NCI-H2029 (cell line): ENCODE measurements at regions not wholly inside any gene's neighbourhood (a gene's known extent, or its start where the extent isn't known, plus 50 kb on each side); places are given as distances from the start of the nearest gene placed in this dataset.
"Not testable (repeated sequence)": the region's sequence is repeated elsewhere in the genome, so short reads cannot be mapped to it uniquely, and the experiment has no call there.

Experiments used
- DNase-seq: peaks from one replicate; lab custom pipeline; 2025; lab: John Stamatoyannopoulos, UW

- no peak for DNase-seq
Measured at GRCh38 chr2:65605058-65605742, 172.8 kb upstream of the SPRED2 start.

- no peak for DNase-seq
Measured at GRCh38 chr2:65604246-65604645, 171.8 kb upstream of the SPRED2 start.

DNA sequence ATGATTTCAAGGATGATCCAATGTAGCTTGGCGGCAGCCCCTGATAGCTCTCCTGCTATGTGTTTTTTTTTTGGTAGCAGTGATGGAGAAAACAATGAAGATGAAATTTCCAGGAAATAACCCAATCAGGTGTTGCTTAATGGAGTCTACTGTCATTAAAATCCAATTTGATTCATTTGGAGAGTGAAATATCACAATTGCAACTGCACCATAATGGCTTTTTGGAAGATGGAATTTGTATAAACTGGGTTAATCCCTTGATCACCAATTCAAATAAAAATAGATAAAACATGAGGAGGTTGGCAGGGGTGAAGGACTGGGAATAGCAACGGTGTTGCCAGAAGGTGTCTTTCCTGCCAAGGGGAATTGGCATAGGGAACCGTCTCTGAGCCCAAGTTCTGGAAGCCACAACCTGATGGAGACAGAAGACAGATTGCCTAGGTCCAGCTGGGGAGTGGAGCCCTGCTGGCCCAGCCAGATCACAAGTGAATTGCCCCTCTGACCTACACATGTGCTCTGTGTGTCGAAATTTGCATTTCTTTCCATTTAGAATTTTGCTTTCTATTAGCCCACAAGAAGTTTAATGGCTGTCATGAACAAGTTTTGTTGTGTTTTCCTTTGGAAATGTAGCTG, 170.3 kb upstream of the SPRED2 start:
- DNase-seq = no peak

DNA sequence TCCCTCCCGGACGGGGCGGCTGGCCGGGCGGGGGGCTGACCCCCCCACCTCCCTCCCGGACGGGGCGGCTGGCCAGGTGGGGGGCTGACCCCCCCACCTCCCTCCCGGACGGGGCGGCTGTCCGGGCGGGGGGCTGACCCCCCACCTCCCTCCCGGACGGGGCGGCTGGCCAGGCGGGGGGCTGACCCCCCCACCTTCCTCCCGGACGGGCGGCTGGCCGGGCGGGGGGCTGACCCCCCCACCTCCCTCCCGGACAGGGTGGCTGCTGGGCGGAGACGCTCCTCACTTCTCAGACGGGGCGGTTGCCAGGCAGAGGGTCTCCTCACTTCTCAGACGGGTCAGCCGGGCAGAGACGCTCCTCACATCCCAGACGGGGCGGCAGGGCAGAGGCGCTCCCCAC, 168.5 kb upstream of the SPRED2 start:
- DNase-seq = not testable (repeated sequence)

- DNase-seq = not testable (repeated sequence)
Measured at GRCh38 chr2:65600351-65600750, 168.0 kb upstream of the SPRED2 start.

- DNase-seq = no peak
Measured at GRCh38 chr2:65599693-65600092, 167.3 kb upstream of the SPRED2 start.

GRCh38 chr2:65598996-65599395, 166.6 kb upstream of the SPRED2 start:
- no peak for DNase-seq

DNA sequence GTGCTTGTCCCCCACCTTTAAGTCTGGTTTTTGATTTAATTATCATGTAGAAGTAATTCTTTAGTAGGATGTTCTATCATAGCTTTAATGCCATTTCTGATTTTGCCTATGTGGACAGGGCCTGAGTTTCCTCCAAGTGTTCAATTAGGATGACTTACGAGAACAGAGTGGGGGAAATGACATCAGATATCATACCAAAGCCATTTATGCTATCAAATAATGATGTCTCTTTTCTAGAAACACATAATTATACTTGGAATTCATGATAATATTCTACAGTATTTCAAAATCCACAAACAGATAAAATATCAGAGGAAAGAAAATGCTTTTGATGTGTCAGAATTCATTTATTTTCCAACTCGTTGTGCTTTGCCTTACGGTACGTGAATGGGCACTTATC, 165.9 kb upstream of the SPRED2 start:
- DNase-seq = no peak

DNA sequence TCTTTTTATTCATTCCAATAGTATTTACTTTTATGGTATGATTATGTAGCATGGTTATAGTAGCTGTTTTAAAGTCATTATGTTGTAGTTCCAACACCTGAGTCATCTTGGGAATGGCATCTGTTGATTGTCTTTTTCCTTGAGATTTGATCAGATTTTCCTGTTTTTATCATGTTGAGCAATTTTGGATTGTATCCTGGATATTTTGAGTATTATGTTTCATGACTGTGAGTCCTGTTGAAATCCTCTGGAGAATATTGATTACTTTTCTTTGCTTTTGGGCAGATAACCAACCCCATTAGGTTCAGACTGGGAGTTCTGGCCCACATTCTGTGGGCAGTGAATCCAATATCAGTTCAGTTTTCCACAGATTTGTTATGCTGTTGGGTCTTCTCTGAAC, 163.2 kb upstream of the SPRED2 start:
- DNase-seq = no peak

DNA sequence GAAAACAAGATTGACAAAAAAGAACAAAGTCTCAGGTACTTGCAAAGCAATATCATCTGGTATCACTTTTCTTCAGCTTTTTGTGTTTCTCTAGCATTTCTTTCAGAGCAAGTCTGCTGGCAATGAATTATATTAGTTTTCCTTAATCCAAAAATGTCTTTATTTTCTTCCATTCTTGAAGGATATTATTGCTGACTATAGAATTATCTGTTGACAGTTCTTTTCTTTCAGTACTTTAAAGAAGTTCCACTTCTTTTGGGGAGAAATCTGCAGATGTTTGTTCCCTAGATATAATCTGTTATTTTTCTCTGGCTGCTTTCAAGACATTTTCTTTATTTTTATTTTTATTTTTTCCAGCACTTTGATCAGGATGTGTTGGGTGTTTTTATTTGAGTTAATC, 161.8 kb upstream of the SPRED2 start:
- DNase-seq = no peak

DNA sequence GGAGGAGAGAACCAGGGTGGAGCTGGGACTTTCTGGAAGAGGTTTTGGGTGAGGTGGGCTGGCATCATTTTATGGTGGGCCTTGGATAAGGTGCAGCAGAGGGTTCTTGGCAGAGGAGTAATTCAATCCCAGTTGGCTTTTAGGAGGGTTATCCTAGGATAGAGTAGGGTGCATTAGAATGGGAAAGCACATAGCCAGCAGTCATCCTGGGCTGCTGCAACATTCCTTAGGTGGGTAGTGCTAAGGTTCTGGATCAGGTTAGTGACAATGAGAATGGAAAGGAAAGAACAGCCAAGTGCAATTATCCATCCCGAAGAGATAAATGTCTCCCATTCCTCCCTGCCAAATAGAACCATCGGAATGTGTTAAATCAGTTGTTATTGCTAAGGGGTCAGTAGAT, 157.3 kb upstream of the SPRED2 start:
- no peak for DNase-seq

DNA sequence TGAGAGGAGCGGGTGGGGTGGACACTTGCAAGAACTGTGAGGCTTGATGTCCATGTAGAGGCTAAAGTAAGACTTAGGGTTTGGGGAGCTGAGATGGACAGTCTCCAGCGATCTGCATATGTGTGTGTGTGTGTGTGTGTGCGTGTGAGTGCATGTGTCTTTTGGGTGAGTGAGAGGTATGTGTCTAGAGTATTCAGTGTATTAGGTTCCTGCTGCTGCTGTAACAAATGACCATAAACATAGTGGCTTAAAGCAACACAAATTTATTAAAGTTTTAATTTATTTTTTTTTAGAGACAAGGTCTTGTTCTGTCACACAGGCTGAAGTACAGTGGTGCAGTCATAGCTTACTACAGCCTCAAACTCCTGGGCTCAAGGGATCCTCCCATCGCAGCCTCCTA, 155.4 kb upstream of the SPRED2 start:
- no peak for DNase-seq

- no peak for DNase-seq
Measured at GRCh38 chr2:65586516-65586915, 154.1 kb upstream of the SPRED2 start.

GRCh38 chr2:65583061-65583460, 150.7 kb upstream of the SPRED2 start:
- no peak for DNase-seq

- no peak for DNase-seq
Measured at GRCh38 chr2:65582364-65582763, 150.0 kb upstream of the SPRED2 start.

DNA sequence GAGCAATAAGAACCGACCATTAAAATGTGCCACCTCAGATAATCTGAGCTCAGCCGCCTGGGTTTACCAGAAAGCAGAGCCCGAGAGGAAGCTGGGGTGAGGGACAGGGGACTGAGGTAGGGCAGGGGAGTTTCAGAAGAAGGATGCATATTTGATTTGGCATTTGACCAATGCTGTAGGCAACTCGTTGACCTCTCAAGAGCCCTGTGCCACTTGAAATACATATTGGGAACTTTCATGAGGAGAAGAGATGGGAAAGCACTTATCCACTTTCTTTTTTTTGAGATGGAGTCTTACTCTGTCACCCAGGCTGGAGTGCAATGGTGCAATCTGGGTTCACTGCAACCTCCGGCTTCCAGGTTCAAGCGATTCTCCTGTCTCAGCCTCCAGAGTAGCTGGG, 148.4 kb upstream of the SPRED2 start:
- no peak for DNase-seq

DNA sequence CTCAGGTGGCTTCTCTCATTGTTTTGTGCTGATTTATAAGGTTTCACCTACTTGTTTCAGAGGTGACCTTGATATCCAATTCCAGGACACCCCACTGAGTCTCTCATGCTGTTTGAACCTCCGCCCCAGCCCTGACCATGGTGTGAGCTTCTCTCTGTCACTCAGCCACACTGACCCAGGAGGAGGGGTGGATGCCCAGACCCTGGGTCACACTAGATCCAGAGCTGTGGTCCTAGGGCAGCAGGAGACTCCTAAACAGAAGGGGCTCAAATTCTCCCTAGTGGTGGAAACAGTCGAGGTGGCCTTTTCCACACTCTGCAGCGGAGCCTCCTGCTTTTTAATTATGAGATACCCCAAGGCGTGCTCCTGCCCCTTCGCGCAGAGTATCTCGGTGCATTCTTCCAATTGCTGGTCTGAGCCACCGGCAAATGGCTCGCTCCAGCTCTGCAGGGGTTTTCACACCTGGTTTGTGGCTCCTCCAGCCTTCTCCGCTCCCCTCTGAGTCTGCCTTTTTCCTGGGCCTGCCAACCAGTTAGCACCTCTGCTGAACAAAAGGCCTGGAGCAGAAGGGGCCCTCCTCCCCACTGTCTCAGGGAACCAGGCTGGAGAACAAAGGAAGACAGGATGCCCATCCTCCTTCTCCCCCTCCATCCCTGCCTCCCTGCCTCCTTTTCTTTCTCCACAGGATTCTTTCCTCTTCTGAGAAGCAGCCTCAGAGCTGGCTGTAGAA, 147.3 kb upstream of the SPRED2 start:
- DNase-seq = no peak

- no peak for DNase-seq
Measured at GRCh38 chr2:65577654-65578053, 145.3 kb upstream of the SPRED2 start.

DNA sequence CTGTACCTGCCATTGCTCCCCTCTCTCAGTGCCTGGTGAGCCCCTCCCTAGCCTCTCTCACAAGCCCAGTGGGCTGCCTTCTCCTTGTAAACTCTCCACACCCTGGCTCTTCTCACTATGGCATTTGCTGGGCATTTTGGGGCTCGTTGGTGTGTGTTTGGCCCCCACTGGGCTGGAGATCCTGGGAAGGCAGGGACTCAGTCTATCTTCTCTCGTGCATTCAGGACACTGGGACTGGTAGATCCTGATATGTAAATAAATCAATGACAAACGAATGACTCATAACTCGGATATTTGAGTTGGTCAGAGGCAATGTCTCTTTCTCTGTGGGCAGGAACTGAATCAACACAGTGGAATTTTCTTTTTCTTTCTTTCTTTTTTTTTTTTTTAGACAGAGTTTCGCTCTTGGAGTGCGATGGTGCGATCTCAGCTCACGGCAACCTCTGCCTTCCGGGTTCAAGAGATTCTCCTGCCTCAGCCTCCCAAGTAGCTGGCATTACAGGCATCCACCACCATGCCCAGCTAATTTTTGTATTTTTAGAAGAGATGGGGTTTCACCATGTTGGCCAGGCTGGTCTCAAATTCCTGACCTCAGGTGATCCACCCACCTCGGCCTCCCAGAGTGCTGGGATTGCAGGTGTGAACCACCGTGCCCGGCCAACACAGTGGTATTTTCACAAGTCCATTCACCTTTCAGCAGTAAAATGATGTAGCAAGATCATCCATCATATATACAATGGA, 144.6 kb upstream of the SPRED2 start:
- DNase-seq = no peak

DNA sequence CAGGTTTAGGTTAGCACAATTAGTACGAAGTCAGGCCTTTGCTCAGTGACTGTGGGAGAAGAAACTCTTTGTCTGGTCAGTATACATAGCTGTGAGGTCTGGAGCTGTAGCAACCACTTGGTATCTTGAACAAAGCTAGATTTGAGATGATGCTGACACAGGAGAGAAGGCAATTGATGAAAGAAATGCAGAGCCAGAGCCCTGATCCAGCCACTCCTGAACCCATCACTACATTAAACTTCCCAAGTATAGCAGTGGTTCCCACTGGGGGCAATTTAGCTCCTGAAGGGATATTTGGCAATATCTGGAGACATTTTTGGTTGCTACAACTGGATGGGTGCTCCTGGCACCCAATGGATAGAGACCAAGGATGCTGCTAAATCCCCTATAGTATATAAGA, 143.9 kb upstream of the SPRED2 start:
- DNase-seq = no peak

DNA sequence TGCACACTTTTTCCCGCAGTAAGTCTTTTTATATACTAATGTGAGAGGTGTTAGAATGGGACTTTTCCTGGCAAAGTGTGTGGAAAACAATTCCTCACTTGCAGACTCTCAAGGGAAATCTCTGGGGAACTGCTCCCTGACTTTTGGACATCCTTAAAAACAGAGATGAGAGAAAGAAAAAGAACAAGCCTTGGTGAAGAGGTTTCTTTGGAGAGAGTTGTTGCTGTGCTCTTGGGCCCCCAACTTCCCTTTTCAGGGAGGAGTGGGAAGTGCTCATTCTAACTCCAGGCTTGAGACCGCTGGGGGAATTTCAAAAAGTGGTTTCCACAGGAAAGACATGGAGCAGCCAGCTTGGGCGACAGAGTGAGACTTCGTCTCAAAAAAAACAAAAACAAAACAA, 142.6 kb upstream of the SPRED2 start:
- no peak for DNase-seq

DNA sequence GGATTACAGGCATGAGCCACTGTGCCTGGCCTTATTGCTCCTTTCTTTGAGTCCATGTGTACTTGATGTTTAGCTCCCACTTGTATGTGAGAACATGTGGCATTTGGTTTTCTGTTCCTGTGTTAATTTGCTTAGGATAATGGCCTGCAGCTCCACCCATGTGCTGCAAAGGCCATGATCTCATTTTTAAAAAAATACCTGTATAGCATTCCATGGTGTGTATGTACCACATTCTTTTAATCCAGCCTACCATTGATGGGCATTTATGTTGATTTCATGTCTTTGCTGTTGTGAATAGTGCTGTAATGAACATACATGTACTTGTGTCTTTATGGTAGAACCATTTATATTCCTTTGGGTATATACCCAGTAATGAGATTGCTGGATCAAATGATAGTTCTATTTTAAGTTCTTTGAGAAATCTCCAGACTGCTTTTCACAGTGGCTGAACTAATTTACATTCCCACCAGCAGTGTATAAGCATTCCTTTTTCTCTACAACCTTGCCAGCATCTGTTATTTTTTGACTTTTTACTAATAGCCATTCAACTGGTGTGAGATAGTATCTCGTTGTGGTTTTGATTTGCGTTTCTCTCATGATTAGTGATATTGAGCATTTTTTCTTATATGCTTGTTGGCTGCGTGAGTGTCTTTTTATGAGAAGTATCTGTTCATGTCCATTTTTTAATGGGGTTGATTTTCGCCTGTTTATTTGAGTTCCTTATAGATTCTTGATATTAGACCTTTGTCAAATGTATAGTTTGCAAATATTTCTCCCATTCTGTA, 136.4 kb upstream of the SPRED2 start:
- DNase-seq = not testable (repeated sequence)
